SU-DHL-6 (cell line): ENCODE measurements at regions not wholly inside any gene's neighbourhood (a gene's known extent, or its start where the extent isn't known, plus 50 kb on each side); places are given as distances from the start of the nearest gene placed in this dataset.

Experiments used
- H2AFZ ChIP-seq: fragments of 200-600 bp; sonication (generic); 2 replicates; pipeline ENCODE4 v1.6.1; 2014; ENCODE audit warnings: low read depth, mild to moderate bottlenecking, moderate library complexity, mixed read lengths, antibody characterized with exemption, low read length; ENCODE audit not compliant: severe bottlenecking
- H3F3A ChIP-seq: fragments of 200-600 bp; shearing (Covaris generic); 2 replicates; pipeline ENCODE4 v1.6.0; 2016; ENCODE audit warnings: antibody characterized with exemption, mild to moderate bottlenecking; ENCODE audit not compliant: insufficient read depth
- H3K27ac ChIP-seq: fragments of 200-600 bp; sonication (generic); 2 replicates; pipeline ENCODE4 v1.5.1; 2016; ENCODE audit warnings: low read depth, mild to moderate bottlenecking, low read length, moderate library complexity, mixed read lengths
- H3K27me3 ChIP-seq: fragments of 200-600 bp; sonication (generic), shearing (Covaris generic); 2 replicates; pipeline ENCODE4 v1.6.0; 2014; ENCODE audit warnings: mild to moderate bottlenecking, low read length
- H3K36me3 ChIP-seq: fragments of 200-600 bp; sonication (generic); 2 replicates; pipeline ENCODE4 v1.6.1; 2014; ENCODE audit warnings: mild to moderate bottlenecking, low read length, mixed read lengths
- H3K4me2 ChIP-seq: fragments of 300-600, 200-600 bp; shearing (Covaris generic), sonication (generic); 2 replicates; pipeline ENCODE4 v1.6.0; 2014; ENCODE audit warnings: low read length, low read depth, mild to moderate bottlenecking; ENCODE audit not compliant: poor library complexity, severe bottlenecking
- H3K4me3 ChIP-seq: fragments of 200-600 bp; sonication (generic); 2 replicates; pipeline ENCODE4 v1.5.1; 2014; ENCODE audit warnings: antibody characterized with exemption, low read length, mild to moderate bottlenecking, mixed read lengths; ENCODE audit not compliant: insufficient read depth, poor library complexity, severe bottlenecking
- H3K79me2 ChIP-seq: fragments of 200-600 bp; sonication (generic); 2 replicates; pipeline ENCODE4 v1.6.1; 2014; ENCODE audit warnings: mild to moderate bottlenecking, low read length, moderate library complexity; ENCODE audit not compliant: insufficient read depth
- H3K9ac ChIP-seq: fragments of 200-600 bp; sonication (generic); 2 replicates; pipeline ENCODE4 v1.7.0; 2014; ENCODE audit warnings: mild to moderate bottlenecking, low read length
- H3K9me2 ChIP-seq: fragments of 200-600 bp; sonication (generic); replicated peaks from 2 replicates; pipeline ENCODE4 v1.6.1; 2014; ENCODE audit warnings: low read length; ENCODE audit not compliant: insufficient read depth
- H3K9me3 ChIP-seq: fragments of 200-600 bp; sonication (generic); 2 replicates; pipeline ENCODE4 v1.6.1; 2014; ENCODE audit warnings: low read length, mixed read lengths; ENCODE audit not compliant: insufficient read depth
- H4K20me1 ChIP-seq: fragments of 200-600 bp; sonication (generic); 2 replicates; pipeline ENCODE4 v1.6.1; 2014; ENCODE audit warnings: low read depth, mild to moderate bottlenecking, antibody characterized with exemption, low read length, moderate library complexity, mixed read lengths
- CTCF ChIP-seq: fragments of 200-600 bp; sonication (generic); IDR thresholded peaks from one replicate; pipeline ENCODE4 v1.5.1; 2017; ENCODE audit warnings: antibody characterized with exemption, mild to moderate bottlenecking, low read length, moderate library complexity; ENCODE audit not compliant: insufficient read depth, poor library complexity, severe bottlenecking
- EZH2phosphoT487 ChIP-seq: fragments of 200-600 bp; sonication (generic), shearing (Covaris generic); conservative IDR thresholded peaks from 2 replicates; pipeline ENCODE4 v1.6.1; 2018; ENCODE audit warnings: mild to moderate bottlenecking, antibody characterized with exemption, low read length, moderate library complexity, mixed read lengths

GRCh38 chr3:24589931-24590880 lies 95.6 kb upstream of the THRB start:
- no peaks in the 10 kb centered on the region for H3F3A ChIP-seq
- TF ChIP-seq CTCF (no peak), EZH2phosphoT487 (no peak)
- H3K9ac ChIP-seq, result no peak overlapping the region
- H3K27ac ChIP-seq, result no peak overlapping the region
- no peaks in the 10 kb centered on the region for H3K9me2 ChIP-seq
- H3K4me3 ChIP-seq, result no peak overlapping the region
- no peak overlapping the region for H2AFZ ChIP-seq
- H4K20me1 ChIP-seq, result no peaks in the 10 kb centered on the region
- H3K36me3 ChIP-seq, result no peaks in the 10 kb centered on the region
- H3K4me2 ChIP-seq, result no peak overlapping the region
- no peaks in the 10 kb centered on the region for H3K27me3 ChIP-seq
- no peaks in the 10 kb centered on the region for H3K79me2 ChIP-seq
- H3K9me3 ChIP-seq, result no peaks in the 10 kb centered on the region

GRCh38 chr3:24591191-24591590 lies 96.5 kb upstream of the THRB start:
- no peak for TF ChIP-seq CTCF
- no peak for TF ChIP-seq EZH2phosphoT487
- Histone ChIP-seq H3K27me3 (no peaks in the 10 kb centered on the region), H3K27ac (no peak overlapping the region), H3K4me3 (no peak overlapping the region), H3K4me2 (no peak overlapping the region), H3K9ac (no peak overlapping the region), H3K36me3 (no peaks in the 10 kb centered on the region), H4K20me1 (no peaks in the 10 kb centered on the region), H2AFZ (no peak overlapping the region), H3K9me3 (no peaks in the 10 kb centered on the region), H3K79me2 (no peaks in the 10 kb centered on the region), H3K9me2 (no peaks in the 10 kb centered on the region), H3F3A (no peaks in the 10 kb centered on the region)

- TF ChIP-seq CTCF (no peak), EZH2phosphoT487 (no peak)
- no peaks in the 10 kb centered on the region for H3K36me3 ChIP-seq
- H3K9me2 ChIP-seq, result no peaks in the 10 kb centered on the region
- H3K9ac ChIP-seq, result no peak overlapping the region
- H3K27me3 ChIP-seq, result no peaks in the 10 kb centered on the region
- H3K4me2 ChIP-seq, result no peak overlapping the region
- H3K9me3 ChIP-seq, result no peaks in the 10 kb centered on the region
- no peak overlapping the region for H3K4me3 ChIP-seq
- no peak overlapping the region for H2AFZ ChIP-seq
- H3K27ac ChIP-seq, result no peak overlapping the region
- no peaks in the 10 kb centered on the region for H3F3A ChIP-seq
- no peaks in the 10 kb centered on the region for H3K79me2 ChIP-seq
- no peaks in the 10 kb centered on the region for H4K20me1 ChIP-seq
Measured at GRCh38 chr3:24591661-24592555, 97.3 kb upstream of the THRB start.
